ENCODE measurements at regions not wholly inside any gene's neighbourhood (a gene's known extent, or its start where the extent isn't known, plus 50 kb on each side); places are given as distances from the start of the nearest gene placed in this dataset.

DNA sequence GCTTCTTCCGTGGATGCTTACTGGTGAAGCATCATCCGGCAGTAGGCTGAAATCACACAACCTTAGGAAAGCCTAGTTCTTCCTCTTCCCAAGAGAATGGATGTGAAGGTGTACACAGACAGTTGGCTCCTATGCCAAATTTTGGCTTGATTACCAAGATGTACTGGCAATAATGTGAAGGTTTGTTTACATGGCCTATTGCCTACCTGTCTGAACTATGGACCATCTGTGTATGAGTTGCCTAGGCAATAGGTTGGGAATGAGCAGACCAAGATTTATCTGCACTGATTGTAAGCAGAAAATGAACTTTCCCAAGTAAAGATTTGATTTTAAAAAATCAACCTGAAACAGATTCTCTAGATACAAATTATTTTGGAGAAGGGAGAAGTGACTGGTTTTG is 325.9 kb upstream of the SORCS1 start:
- Histone ChIP-seq H3K9me3 (ENCODE audit: low read length) (no peaks in the 10 kb centered on the region), H3K4me3 (ENCODE audit: low read length) (no peak overlapping the region), H3K9ac (ENCODE audit: low read length) (no peak overlapping the region), H3K36me3 (ENCODE audit: insufficient read depth, low read length) (no peaks in the 10 kb centered on the region), H3F3A (ENCODE audit: insufficient read depth, low read length, poor library complexity, severe bottlenecking) (no peaks in the 10 kb centered on the region), H3K27me3 (ENCODE audit: insufficient read depth, low read depth, low read length) (no peaks in the 10 kb centered on the region), H2AFZ (ENCODE audit: low read depth, low read length) (no peak overlapping the region), H3K79me2 (replicated peaks; ENCODE audit: insufficient read depth, low read length) (no peaks in the 10 kb centered on the region), H3K27ac (ENCODE audit: low read length) (no peak overlapping the region), H3K4me2 (ENCODE audit: low read length) (no peak overlapping the region), H4K20me1 (ENCODE audit: insufficient read depth) (no peaks in the 10 kb centered on the region), H3K9me2 (ENCODE audit: insufficient read depth, low read length) (no peaks in the 10 kb centered on the region)
- TF ChIP-seq RAD21 (conservative IDR thresholded peaks at IDR 0.05) (no peak), TAF1 (IDR thresholded peaks at IDR 0.05; ENCODE audit: low read depth) (no peak), EZH2 (IDR thresholded peaks at IDR 0.05; ENCODE audit: borderline replicate concordance, insufficient read depth, low read length, poor library complexity, severe bottlenecking) (no peak), EP300 (conservative IDR thresholded peaks at IDR 0.05; ENCODE audit: poor library complexity, severe bottlenecking) (no peak), SMC3 (conservative IDR thresholded peaks at IDR 0.05; ENCODE audit: poor library complexity) (no peak), MXI1 (conservative IDR thresholded peaks at IDR 0.05; ENCODE audit: poor library complexity, severe bottlenecking) (no peak), POLR2AphosphoS5 (IDR thresholded peaks at IDR 0.05) (no peak), CTCF (IDR thresholded peaks at IDR 0.05; ENCODE audit: poor library complexity, severe bottlenecking) (no peak)
- TF ChIP-seq, protein P1, sequence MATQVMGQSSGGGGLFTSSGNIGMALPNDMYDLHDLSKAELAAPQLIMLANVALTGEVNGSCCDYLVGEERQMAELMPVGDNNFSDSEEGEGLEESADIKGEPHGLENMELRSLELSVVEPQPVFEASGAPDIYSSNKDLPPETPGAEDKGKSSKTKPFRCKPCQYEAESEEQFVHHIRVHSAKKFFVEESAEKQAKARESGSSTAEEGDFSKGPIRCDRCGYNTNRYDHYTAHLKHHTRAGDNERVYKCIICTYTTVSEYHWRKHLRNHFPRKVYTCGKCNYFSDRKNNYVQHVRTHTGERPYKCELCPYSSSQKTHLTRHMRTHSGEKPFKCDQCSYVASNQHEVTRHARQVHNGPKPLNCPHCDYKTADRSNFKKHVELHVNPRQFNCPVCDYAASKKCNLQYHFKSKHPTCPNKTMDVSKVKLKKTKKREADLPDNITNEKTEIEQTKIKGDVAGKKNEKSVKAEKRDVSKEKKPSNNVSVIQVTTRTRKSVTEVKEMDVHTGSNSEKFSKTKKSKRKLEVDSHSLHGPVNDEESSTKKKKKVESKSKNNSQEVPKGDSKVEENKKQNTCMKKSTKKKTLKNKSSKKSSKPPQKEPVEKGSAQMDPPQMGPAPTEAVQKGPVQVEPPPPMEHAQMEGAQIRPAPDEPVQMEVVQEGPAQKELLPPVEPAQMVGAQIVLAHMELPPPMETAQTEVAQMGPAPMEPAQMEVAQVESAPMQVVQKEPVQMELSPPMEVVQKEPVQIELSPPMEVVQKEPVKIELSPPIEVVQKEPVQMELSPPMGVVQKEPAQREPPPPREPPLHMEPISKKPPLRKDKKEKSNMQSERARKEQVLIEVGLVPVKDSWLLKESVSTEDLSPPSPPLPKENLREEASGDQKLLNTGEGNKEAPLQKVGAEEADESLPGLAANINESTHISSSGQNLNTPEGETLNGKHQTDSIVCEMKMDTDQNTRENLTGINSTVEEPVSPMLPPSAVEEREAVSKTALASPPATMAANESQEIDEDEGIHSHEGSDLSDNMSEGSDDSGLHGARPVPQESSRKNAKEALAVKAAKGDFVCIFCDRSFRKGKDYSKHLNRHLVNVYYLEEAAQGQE (IDR thresholded peaks at IDR 0.05; ENCODE audit: borderline replicate concordance): no peak

DNA sequence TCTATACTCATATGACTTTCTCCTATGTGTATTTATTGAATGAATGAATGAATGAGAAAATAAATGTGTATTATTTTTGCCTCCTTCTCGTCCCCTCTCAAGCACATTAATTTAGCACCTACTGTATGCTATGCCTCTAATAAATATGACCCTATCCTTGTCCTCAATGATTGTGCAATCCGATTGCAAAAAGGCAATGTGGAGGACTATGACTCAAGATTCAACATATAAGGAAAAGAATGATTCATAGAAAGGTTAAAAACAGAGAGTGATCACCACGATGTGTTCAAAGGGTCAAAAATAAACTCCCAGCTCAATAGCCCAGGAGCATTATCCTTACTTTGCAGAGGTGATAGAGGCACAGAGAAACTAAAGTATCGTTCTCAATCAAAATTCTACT is 322.8 kb upstream of the SORCS1 start:
- Histone ChIP-seq H3K27ac (ENCODE audit: low read length) (no peak overlapping the region), H2AFZ (ENCODE audit: low read depth, low read length) (no peak overlapping the region), H3K9me3 (ENCODE audit: low read length) (no peaks in the 10 kb centered on the region), H3K9me2 (ENCODE audit: insufficient read depth, low read length) (no peaks in the 10 kb centered on the region), H3F3A (ENCODE audit: insufficient read depth, low read length, poor library complexity, severe bottlenecking) (no peaks in the 10 kb centered on the region), H4K20me1 (ENCODE audit: insufficient read depth) (no peaks in the 10 kb centered on the region), H3K27me3 (ENCODE audit: insufficient read depth, low read depth, low read length) (no peaks in the 10 kb centered on the region), H3K36me3 (ENCODE audit: insufficient read depth, low read length) (no peaks in the 10 kb centered on the region), H3K9ac (ENCODE audit: low read length) (no peak overlapping the region), H3K4me3 (ENCODE audit: low read length) (no peak overlapping the region), H3K4me2 (ENCODE audit: low read length) (no peak overlapping the region), H3K79me2 (replicated peaks; ENCODE audit: insufficient read depth, low read length) (no peaks in the 10 kb centered on the region)
- TF ChIP-seq RAD21 (conservative IDR thresholded peaks at IDR 0.05) (no peak), SMC3 (conservative IDR thresholded peaks at IDR 0.05; ENCODE audit: poor library complexity) (no peak), EZH2 (IDR thresholded peaks at IDR 0.05; ENCODE audit: borderline replicate concordance, insufficient read depth, low read length, poor library complexity, severe bottlenecking) (no peak), EP300 (conservative IDR thresholded peaks at IDR 0.05; ENCODE audit: poor library complexity, severe bottlenecking) (no peak), MXI1 (conservative IDR thresholded peaks at IDR 0.05; ENCODE audit: poor library complexity, severe bottlenecking) (no peak), TAF1 (IDR thresholded peaks at IDR 0.05; ENCODE audit: low read depth) (no peak), POLR2AphosphoS5 (IDR thresholded peaks at IDR 0.05) (no peak), CTCF (IDR thresholded peaks at IDR 0.05; ENCODE audit: poor library complexity, severe bottlenecking) (no peak)
- TF ChIP-seq, protein P1 (IDR thresholded peaks at IDR 0.05; ENCODE audit: borderline replicate concordance): no peak
